K562 (cell line): ENCODE measurements at regions not wholly inside any gene's neighbourhood (a gene's known extent, or its start where the extent isn't known, plus 50 kb on each side); places are given as distances from the start of the nearest gene placed in this dataset.

Source experiments
- ATAC-seq: fragments of 200-7000 bp; cut with Tn5 transposase; 3 replicates; pipeline ENCODE4 v1.9.1; 2020; ENCODE audit warnings: moderate library complexity
- BruUV-seq: library from RNA; stranded (reverse); fragments of 400-500 nt; replicated peaks from 2 replicates; lab custom pipeline; 2021; lab: Mats Ljungman, UMichigan
- CTCF ChIA-PET: fragments of 300-600 bp; formaldehyde crosslinking; extraction: SDS; loops from one replicate; lab custom pipeline; 2021; ENCODE audit warnings: low intra/inter-chr PET ratio; lab: Yijun Ruan, JAX
- POLR2A ChIA-PET: fragments of 300-600, 350-650 bp; sonication (Branson Sonifier 250); formaldehyde crosslinking; extraction: SDS; loops from one replicate; lab custom pipeline; 2021; ENCODE audit warnings: antibody characterized with exemption, inconsistent platforms; lab: Yijun Ruan, JAX
- DNase-seq, 4 experiments: peaks; one replicate each; pipeline versions ENCODE4 v3.0.0 to v3.0.0-alpha.2; 2011 to 2018; ENCODE audit warnings: low spot score in 3 of 4, mixed read lengths in 3 of 4; ENCODE audit errors: extremely low read depth in 1 of 4
- FAIRE-seq: peaks from 2 replicates; lab custom pipeline; 2011; peaks lifted over from hg19 to GRCh38; lab: Jason Lieb, UNC
- H2AFZ ChIP-seq: 2 replicates; pipeline ENCODE4 v1.6.0; 2011; ENCODE audit warnings: low read depth, low read length, control low read depth, inconsistent platforms
- H3K27ac ChIP-seq: fragments of 200-600 bp; 3 replicates; pipeline ENCODE4 v1.8.0; 2011; ENCODE audit warnings: low read depth, mild to moderate bottlenecking, control low read depth, inconsistent platforms, low read length, moderate library complexity, mixed read lengths; ENCODE audit errors: extremely low read depth
- H3K27me3 ChIP-seq, 2 experiments: fragments of 300-600 bp in 1 of 2; 2 replicates in 1 of 2; 3 replicates in 1 of 2; pipeline versions ENCODE4 v1.6.0 to v1.8.0; 2011; ENCODE audit warnings: inconsistent platforms in 2 of 2, low read length in 2 of 2, mild to moderate bottlenecking in 1 of 2, mixed read lengths in 1 of 2, moderate library complexity in 1 of 2; ENCODE audit not compliant: control insufficient read depth in 2 of 2, insufficient read depth in 2 of 2
- H3K36me3 ChIP-seq: fragments of 300-600 bp; 3 replicates; pipeline ENCODE4 v1.8.0; 2011; ENCODE audit warnings: mild to moderate bottlenecking, low read length, inconsistent platforms; ENCODE audit not compliant: control insufficient read depth, insufficient read depth
- H3K4me1 ChIP-seq, 2 experiments: fragments of 200-600 bp in 1 of 2; replicated peaks in 1 of 2; 2 replicates in 1 of 2; 3 replicates in 1 of 2; pipeline versions ENCODE4 v1.5.1 to v1.8.0; 2011; ENCODE audit warnings: inconsistent platforms in 2 of 2, low read length in 2 of 2, mild to moderate bottlenecking in 1 of 2, mixed read lengths in 1 of 2, moderate library complexity in 1 of 2; ENCODE audit not compliant: control insufficient read depth in 2 of 2, insufficient read depth in 2 of 2
- H3K4me2 ChIP-seq: 2 replicates; pipeline ENCODE4 v1.6.1; 2011; ENCODE audit warnings: low read length, control low read depth, inconsistent platforms, mixed read lengths; ENCODE audit not compliant: insufficient read depth
- H3K4me3 ChIP-seq: fragments of 200-600 bp; sonication (generic), shearing (Covaris generic); 2 replicates; pipeline ENCODE4 v1.5.1; 2016; ENCODE audit warnings: control low read depth, inconsistent platforms
- H3K79me2 ChIP-seq: fragments of 200-600 bp; 3 replicates; pipeline ENCODE4 v1.8.0; 2011; ENCODE audit warnings: low read length, inconsistent platforms; ENCODE audit not compliant: control insufficient read depth, insufficient read depth
- H3K9ac ChIP-seq, 2 experiments: 2 replicates each; pipeline versions ENCODE4 v1.6.0 to v1.6.1; 2011; ENCODE audit warnings: low read depth in 2 of 2, low read length in 2 of 2, control low read depth in 1 of 2, inconsistent platforms in 1 of 2, mild to moderate bottlenecking in 1 of 2, mixed read lengths in 1 of 2; ENCODE audit not compliant: insufficient read depth in 1 of 2
- H3K9me1 ChIP-seq: one replicate; pipeline ENCODE4 v1.6.0; 2011; ENCODE audit warnings: inconsistent platforms, mild to moderate bottlenecking, low read length, moderate library complexity; ENCODE audit not compliant: control insufficient read depth, insufficient read depth
- H3K9me3 ChIP-seq: replicated peaks from 2 replicates; pipeline ENCODE4 v1.5.1; 2011; ENCODE audit warnings: low read depth, low read length, inconsistent platforms; ENCODE audit not compliant: control insufficient read depth, insufficient read depth
- H4K20me1 ChIP-seq: replicated peaks from 2 replicates; pipeline ENCODE4 v1.6.1; 2011; ENCODE audit warnings: low read length, inconsistent platforms, mixed read lengths; ENCODE audit not compliant: control insufficient read depth, insufficient read depth
- ARID2 ChIP-seq: fragments of 450-650 bp; IDR thresholded peaks from 2 replicates; pipeline ENCODE4 v1.6.1; 2017; ENCODE audit warnings: antibody characterized with exemption, mild to moderate bottlenecking
- FOXK2 ChIP-seq, 2 experiments: fragments of 450-650 bp; IDR thresholded peaks in 1 of 2; conservative IDR thresholded peaks in 1 of 2; 2 replicates each; pipeline ENCODE4 v1.6.1; 2016; ENCODE audit warnings: low read depth in 2 of 2, mild to moderate bottlenecking in 1 of 2
- GTF2F1 ChIP-seq: IDR thresholded peaks from 2 replicates; pipeline ENCODE4 v1.6.1; 2011; ENCODE audit warnings: low read depth, low read length, improper control_type of control experiment
- HIVEP1 ChIP-seq: fragments of 250-450 bp; sonication (Bioruptor Pico); IDR thresholded peaks from 2 replicates; pipeline ENCODE4 v1.4.0; 2020; ENCODE audit warnings: mild to moderate bottlenecking
- PYGO2 ChIP-seq: fragments of 450-650 bp; IDR thresholded peaks from 2 replicates; pipeline ENCODE4 v1.6.1; 2016; ENCODE audit warnings: mild to moderate bottlenecking, missing genetic modification characterization, moderate library complexity, missing compliant biosample characterization
- SAFB ChIP-seq: fragments of 200-400 bp; formaldehyde crosslinking; IDR thresholded peaks from 2 replicates; pipeline ENCODE4 v1.6.1; 2017; ENCODE audit warnings: low read depth, low read length, borderline replicate concordance
- ZBTB17 ChIP-seq: fragments of 450-650 bp; formaldehyde crosslinking; IDR thresholded peaks from 2 replicates; pipeline ENCODE4 v1.4.0; 2020; ENCODE audit warnings: mild to moderate bottlenecking
- ZKSCAN1 ChIP-seq: fragments of 150-350 bp; IDR thresholded peaks from 2 replicates; pipeline ENCODE4 v1.6.1; 2016; ENCODE audit warnings: low read depth, low read length
- ZNF12 ChIP-seq: sonication (generic); formaldehyde crosslinking; IDR thresholded peaks from 2 replicates; pipeline ENCODE4 v1.4.0; 2020; ENCODE audit warnings: mild to moderate bottlenecking, missing genetic modification reagents
- ZNF347 ChIP-seq: fragments of 450-650 bp; formaldehyde crosslinking; IDR thresholded peaks from 2 replicates; pipeline ENCODE4 v1.4.0; 2020; ENCODE audit warnings: low read depth, mild to moderate bottlenecking, moderate library complexity
- ZNF609 ChIP-seq: sonication (generic); formaldehyde crosslinking; IDR thresholded peaks from 2 replicates; pipeline ENCODE4 v1.8.1; 2023; ENCODE audit warnings: missing genetic modification reagents, mild to moderate bottlenecking, borderline replicate concordance
- ZNF76 ChIP-seq: fragments of 250-450 bp; sonication (Bioruptor Pico); IDR thresholded peaks from 2 replicates; pipeline ENCODE4 v1.4.0; 2020; ENCODE audit warnings: mild to moderate bottlenecking, moderate library complexity, borderline replicate concordance
- WGBS: fragments of 100-300 bp; shearing (Covaris generic); methylation state at CpG from one replicate; pipeline ENCODE4 v1.1.6; 2016; ENCODE audit warnings: low coverage, mixed read lengths; ENCODE audit not compliant: insufficient coverage; ENCODE audit errors: missing lambda C conversion rate; 5-methylcytosine and 5-hydroxymethylcytosine counted together
- in situ Hi-C: fragments of 300-500 bp; cut with MboI; formaldehyde crosslinking; loops from 4 replicates; pipeline ENCODE4 v1.15.0; 2018; ENCODE audit warnings: inconsistent platforms, mixed read lengths
- intact Hi-C: fragments of 100-400 bp; cut with micrococcal nuclease; formaldehyde crosslinking; loops from 2 replicates; pipeline ENCODE4 v1.14.2; 2022
- TF ChIP-seq, protein P1 (sequence below): IDR thresholded peaks from 2 replicates; pipeline ENCODE4 v1.6.1; 2011; ENCODE audit not compliant: insufficient read length; ENCODE audit errors: extremely low read depth

- TF ChIP-seq, protein P1, sequence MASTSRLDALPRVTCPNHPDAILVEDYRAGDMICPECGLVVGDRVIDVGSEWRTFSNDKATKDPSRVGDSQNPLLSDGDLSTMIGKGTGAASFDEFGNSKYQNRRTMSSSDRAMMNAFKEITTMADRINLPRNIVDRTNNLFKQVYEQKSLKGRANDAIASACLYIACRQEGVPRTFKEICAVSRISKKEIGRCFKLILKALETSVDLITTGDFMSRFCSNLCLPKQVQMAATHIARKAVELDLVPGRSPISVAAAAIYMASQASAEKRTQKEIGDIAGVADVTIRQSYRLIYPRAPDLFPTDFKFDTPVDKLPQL: no peak
- no peak for TF ChIP-seq ZKSCAN1
- TF ChIP-seq ZBTB17 (CRISPR knock-in tag): no peak
- no peak for TF ChIP-seq GTF2F1
These were observed 292.9 kb downstream of the LMO7 start (continued) for GRCh38 chr13:75929076-75929475.

- POLR2A ChIA-PET: interaction anchor here (0.6 to 1.0 kb wide), 3 partner anchors 8 to 233 kb away, joined by 3 to 4 read pairs (median 3); no protein-coding TSS in a partner anchor
- no peak overlapping the region for H3K27ac ChIP-seq
- intact Hi-C loops: no loop called here
- no TSS peak for BruUV-seq
- in situ Hi-C loops: no loop called here
- no peak overlapping the region for H3K4me2 ChIP-seq
- no peaks in the 10 kb centered on the region for H3K36me3 ChIP-seq
- ATAC-seq: no peak
- no peak for FAIRE-seq
- H3K9me1 ChIP-seq: no peaks in the 10 kb centered on the region
- 28% methylated on average over 2 of the region's 2 CpGs for WGBS
- no peak for DNase-seq
- no peaks in the 10 kb centered on the region for H3K79me2 ChIP-seq
- H3K4me1 ChIP-seq: no peaks in the 10 kb centered on the region
- H4K20me1 ChIP-seq: no peaks in the 10 kb centered on the region
- no peaks in the 10 kb centered on the region for H3K9me3 ChIP-seq
- no peaks in the 10 kb centered on the region for H3K27me3 ChIP-seq
- H3K9ac ChIP-seq: no peak overlapping the region
- H3K4me3 ChIP-seq: no peak overlapping the region
- no peak overlapping the region for H2AFZ ChIP-seq
- CTCF ChIA-PET: no interaction called here
- TF ChIP-seq ZNF76 (no peak), FOXK2 (conservative IDR thresholded peaks at IDR 0.05 in 1 of 2, IDR thresholded peaks at IDR 0.05 in 1 of 2; ENCODE audit: low read depth in 2 of 2) (no peak), ARID2 (no peak), PYGO2 (no peak), HIVEP1 (CRISPR knock-in tag) (no peak), ZNF347 (CRISPR knock-in tag) (no peak), ZNF12 (CRISPR knock-in tag) (no peak), ZNF609 (no peak), SAFB (no peak)
These were observed 291.1 kb downstream of the LMO7 start for GRCh38 chr13:75927183-75927669.
